KMS-11 (cell line): ENCODE measurements at regions not wholly inside any gene's neighbourhood (a gene's known extent, or its start where the extent isn't known, plus 50 kb on each side); places are given as distances from the start of the nearest gene placed in this dataset.

Experiments
- H2AFZ ChIP-seq: fragments of 200-600 bp; sonication (generic); 2 replicates; pipeline ENCODE4 v1.6.1; 2016; ENCODE audit warnings: antibody characterized with exemption, mixed run types, low read depth
- H3K27ac ChIP-seq: fragments of 200-600 bp; sonication (generic); 2 replicates; pipeline ENCODE4 v1.6.1; 2016; ENCODE audit warnings: mild to moderate bottlenecking, mixed run types
- H3K27me3 ChIP-seq: fragments of 200-600 bp; sonication (generic); 2 replicates; pipeline ENCODE4 v1.6.1; 2017; ENCODE audit warnings: mild to moderate bottlenecking, low read depth, mixed run types, moderate library complexity; ENCODE audit not compliant: insufficient read depth
- H3K36me3 ChIP-seq: fragments of 200-600 bp; sonication (generic); 2 replicates; pipeline ENCODE4 v1.6.1; 2017; ENCODE audit warnings: mild to moderate bottlenecking, mixed run types; ENCODE audit not compliant: insufficient read depth
- H3K4me1 ChIP-seq: fragments of 200-600 bp; sonication (generic); 2 replicates; pipeline ENCODE4 v1.6.1; 2016; ENCODE audit warnings: mild to moderate bottlenecking, low read depth, mixed run types; ENCODE audit not compliant: poor library complexity, severe bottlenecking
- H3K4me2 ChIP-seq: fragments of 200-600 bp; sonication (generic); 2 replicates; pipeline ENCODE4 v1.7.0; 2016; ENCODE audit warnings: mild to moderate bottlenecking, mixed run types
- H3K4me3 ChIP-seq: fragments of 200-600 bp; sonication (generic); IDR thresholded peaks from 2 replicates; pipeline ENCODE4 v1.6.1; 2017; ENCODE audit warnings: low read depth, low read length, mixed read lengths; ENCODE audit not compliant: insufficient read depth
- H3K79me2 ChIP-seq: fragments of 200-600 bp; sonication (generic); 2 replicates; pipeline ENCODE4 v1.6.1; 2016; ENCODE audit warnings: low read depth, mixed run types; ENCODE audit not compliant: insufficient read depth
- H3K9ac ChIP-seq: fragments of 200-600 bp; sonication (generic); 2 replicates; pipeline ENCODE4 v1.6.1; 2016; ENCODE audit warnings: mild to moderate bottlenecking, mixed run types
- H4K20me1 ChIP-seq: fragments of 200-600 bp; sonication (generic); 2 replicates; pipeline ENCODE4 v1.6.1; 2016; ENCODE audit warnings: mild to moderate bottlenecking, mixed run types; ENCODE audit not compliant: insufficient read depth
- CTCF ChIP-seq: fragments of 200-600 bp; sonication (generic); conservative IDR thresholded peaks from 2 replicates; pipeline ENCODE4 v1.6.1; 2017; ENCODE audit warnings: low read depth, mild to moderate bottlenecking, antibody characterized with exemption, low read length, moderate library complexity, mixed read lengths

DNA sequence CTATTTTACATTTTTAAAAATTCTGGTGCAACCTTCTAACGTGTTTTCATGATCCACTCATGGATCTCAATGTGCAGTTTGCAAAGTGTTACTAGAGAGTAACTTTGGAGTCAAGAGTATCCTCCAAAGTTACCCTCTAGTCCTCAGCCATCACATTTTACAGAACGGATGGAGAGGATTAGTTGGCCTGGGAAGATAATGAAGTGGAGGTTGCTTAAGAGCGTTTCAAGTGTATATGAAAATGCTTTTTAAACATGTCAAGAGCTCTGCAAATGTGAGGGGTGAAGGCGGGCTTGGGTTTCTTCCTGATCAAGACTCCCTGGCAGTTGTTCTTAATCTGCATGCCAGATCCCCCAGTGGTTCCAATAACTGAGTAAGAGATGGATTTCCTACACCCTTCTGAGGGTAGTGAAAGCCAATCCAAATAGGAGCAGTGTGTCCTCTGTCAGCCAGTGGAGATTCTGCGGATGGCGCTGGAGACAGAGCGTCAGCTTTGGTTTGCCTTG lies 299.4 kb upstream of the NPVF start:
- no peak for TF ChIP-seq CTCF
- Histone ChIP-seq H3K4me2 (no peak overlapping the region), H3K9ac (no peak overlapping the region), H3K4me3 (no peak overlapping the region), H4K20me1 (no peaks in the 10 kb centered on the region), H3K79me2 (no peaks in the 10 kb centered on the region), H3K27ac (no peak overlapping the region), H3K36me3 (no peaks in the 10 kb centered on the region), H3K27me3 (no peaks in the 10 kb centered on the region), H3K4me1 (no peaks in the 10 kb centered on the region), H2AFZ (no peak overlapping the region)

DNA sequence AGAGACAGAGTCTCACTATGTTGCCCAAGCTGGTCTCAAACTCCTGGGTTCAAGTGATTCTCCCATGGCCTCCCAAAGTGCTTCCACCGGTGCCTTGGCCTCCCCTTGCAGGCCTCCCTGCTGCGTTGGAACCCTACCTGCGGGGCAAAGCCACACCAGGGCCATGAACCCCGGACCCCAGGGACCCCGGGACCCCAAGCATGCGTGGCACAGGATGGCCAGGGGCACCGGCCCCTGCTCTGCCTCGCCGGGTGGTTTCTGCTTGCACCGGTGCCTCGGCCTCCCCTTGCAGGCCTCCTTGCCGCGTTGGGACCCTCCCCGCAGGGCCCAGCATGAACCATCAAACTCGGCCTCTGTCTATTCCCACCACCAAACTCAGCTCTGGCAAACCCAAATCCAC lies 301.0 kb upstream of the NPVF start:
- Histone ChIP-seq H2AFZ (no peak overlapping the region), H3K9ac (no peak overlapping the region), H3K27ac (no peak overlapping the region), H3K79me2 (no peaks in the 10 kb centered on the region), H3K4me2 (no peak overlapping the region), H3K27me3 (no peaks in the 10 kb centered on the region), H3K36me3 (no peaks in the 10 kb centered on the region), H3K4me1 (no peaks in the 10 kb centered on the region), H4K20me1 (no peaks in the 10 kb centered on the region), H3K4me3 (no peak overlapping the region)
- TF ChIP-seq CTCF: no peak

DNA sequence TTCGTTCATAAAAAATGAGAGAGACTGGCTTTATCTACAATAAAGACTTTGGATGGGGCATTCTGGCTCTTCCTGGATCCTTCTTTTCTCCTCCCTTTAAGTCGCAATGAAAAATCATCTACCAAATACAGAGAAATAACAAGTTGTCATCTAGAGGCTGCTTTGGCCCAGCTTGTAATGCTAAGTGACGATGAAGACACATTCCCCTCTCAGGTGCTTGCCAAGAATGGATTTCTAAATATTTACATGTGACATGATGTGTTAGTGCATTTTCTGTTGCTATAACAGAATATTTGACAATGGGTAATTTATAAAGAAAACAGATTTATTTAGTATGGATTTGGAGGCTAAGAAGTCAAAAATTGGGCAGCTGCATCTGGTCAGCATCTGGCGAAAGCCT lies 308.6 kb upstream of the NPVF start:
- Histone ChIP-seq H3K9ac (no peak overlapping the region), H3K36me3 (no peaks in the 10 kb centered on the region), H3K4me3 (no peak overlapping the region), H4K20me1 (no peaks in the 10 kb centered on the region), H2AFZ (no peak overlapping the region), H3K4me2 (no peak overlapping the region), H3K4me1 (no peaks in the 10 kb centered on the region), H3K79me2 (no peaks in the 10 kb centered on the region), H3K27me3 (no peaks in the 10 kb centered on the region), H3K27ac (no peak overlapping the region)
- TF ChIP-seq CTCF: no peak

DNA sequence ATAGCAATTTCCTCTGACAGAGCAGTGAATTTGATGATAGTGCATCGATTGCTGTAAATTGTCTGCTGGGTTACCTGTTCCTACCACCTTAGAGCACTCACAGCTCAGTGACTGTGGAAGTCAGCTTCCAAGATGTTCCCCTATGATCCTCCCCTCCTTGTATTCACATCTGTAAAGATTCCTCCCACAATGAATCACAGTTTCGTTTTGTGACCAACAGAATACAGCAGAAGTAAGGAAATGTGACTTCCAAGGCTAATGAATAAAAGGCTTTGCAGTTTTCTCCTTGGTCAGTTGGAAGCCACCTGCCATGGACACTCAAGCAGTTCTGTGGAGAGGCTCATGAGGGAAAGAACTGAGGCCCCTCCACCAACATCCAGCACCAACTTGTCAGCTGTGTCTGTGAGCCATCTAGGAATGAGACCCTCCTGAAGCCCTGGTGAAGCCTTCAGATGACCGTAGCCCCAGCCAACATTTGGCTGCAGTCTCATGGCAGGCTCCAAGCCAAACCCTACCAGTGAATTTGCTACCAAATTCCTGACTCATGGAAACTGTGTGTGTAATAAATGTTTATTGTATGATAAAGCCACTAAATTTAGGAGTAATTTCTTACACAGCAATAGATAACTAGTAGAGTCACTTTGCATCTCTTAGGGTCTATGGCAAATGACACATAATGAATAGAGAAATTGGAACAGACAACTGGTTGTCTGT lies 309.5 kb upstream of the NPVF start:
- H3K4me2 ChIP-seq: no peak overlapping the region
- H4K20me1 ChIP-seq: no peaks in the 10 kb centered on the region
- H3K36me3 ChIP-seq: no peaks in the 10 kb centered on the region
- no peaks in the 10 kb centered on the region for H3K27me3 ChIP-seq
- no peak overlapping the region for H3K9ac ChIP-seq
- no peak overlapping the region for H2AFZ ChIP-seq
- no peaks in the 10 kb centered on the region for H3K4me1 ChIP-seq
- TF ChIP-seq CTCF: no peak
- no peak overlapping the region for H3K27ac ChIP-seq
- no peaks in the 10 kb centered on the region for H3K79me2 ChIP-seq
- no peak overlapping the region for H3K4me3 ChIP-seq
